ENCODE measurements at regions not wholly inside any gene's neighbourhood (a gene's known extent, or its start where the extent isn't known, plus 50 kb on each side); places are given as distances from the start of the nearest gene placed in this dataset.

DNA sequence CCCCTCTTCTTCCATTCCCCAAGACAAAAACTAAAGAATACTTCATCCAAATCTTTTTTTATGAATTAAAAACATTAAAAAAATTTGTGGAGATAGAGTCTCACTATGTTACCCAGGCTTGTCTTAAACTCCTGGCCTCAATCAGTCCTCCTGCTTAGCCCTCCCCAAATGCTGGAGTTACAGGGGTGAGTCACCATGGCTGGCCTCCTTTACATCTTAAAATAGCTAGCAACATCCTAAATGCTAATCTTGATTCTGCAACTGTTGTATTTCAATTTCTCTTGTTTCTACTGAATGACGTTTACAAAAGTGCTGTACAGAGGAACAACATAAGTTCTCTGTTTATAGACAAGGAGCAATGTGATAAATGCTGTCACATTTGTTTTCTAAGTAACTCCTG, 483.5 kb downstream of the ADGRL2 start:
- TF ChIP-seq POLR2AphosphoS5 (IDR thresholded peaks at IDR 0.05; ENCODE audit: borderline replicate concordance, low read depth, low read length): no peak
- no peak for TF ChIP-seq EZH2 (IDR thresholded peaks at IDR 0.05)
- no peak for TF ChIP-seq FOXP2 (optimal IDR thresholded peaks at IDR 0.05; ENCODE audit: control extremely low read depth, extremely low read length, insufficient read depth)

Measured in SK-N-MC (cell line).